SIG-M5 treated with dmso at 0.1 percent for 504 hours (cell line): ENCODE measurements at regions not wholly inside any gene's neighbourhood (a gene's known extent, or its start where the extent isn't known, plus 50 kb on each side); places are given as distances from the start of the nearest gene placed in this dataset.
"Not testable (repeated sequence)": the region's sequence is repeated elsewhere in the genome, so short reads cannot be mapped to it uniquely, and the experiment has no call there.

Source experiments
- DNase-seq: peaks from one replicate; lab custom pipeline; 2025; ENCODE audit not compliant: unreplicated experiment; lab: John Stamatoyannopoulos, UW

DNA sequence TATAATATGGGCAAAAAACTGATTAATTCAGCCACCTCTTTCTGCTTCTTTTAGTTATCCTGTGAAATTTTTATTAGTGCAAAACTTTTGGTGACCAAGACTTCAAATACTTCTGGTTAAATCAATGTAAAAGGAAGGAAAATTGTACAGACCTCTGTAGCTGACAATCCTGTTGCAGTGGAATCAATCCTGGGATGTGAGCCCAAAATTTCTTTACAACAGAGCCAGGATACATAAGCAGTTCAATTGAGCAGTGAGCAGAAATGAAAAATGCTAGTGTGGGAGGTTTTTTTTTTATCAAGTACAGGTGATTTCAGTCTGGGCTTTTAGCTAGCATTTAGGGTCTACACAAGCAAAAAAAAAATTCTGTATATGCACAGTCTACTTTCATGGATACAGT is 398.0 kb downstream of the OTOL1 start:
- DNase-seq, result no peak

DNA sequence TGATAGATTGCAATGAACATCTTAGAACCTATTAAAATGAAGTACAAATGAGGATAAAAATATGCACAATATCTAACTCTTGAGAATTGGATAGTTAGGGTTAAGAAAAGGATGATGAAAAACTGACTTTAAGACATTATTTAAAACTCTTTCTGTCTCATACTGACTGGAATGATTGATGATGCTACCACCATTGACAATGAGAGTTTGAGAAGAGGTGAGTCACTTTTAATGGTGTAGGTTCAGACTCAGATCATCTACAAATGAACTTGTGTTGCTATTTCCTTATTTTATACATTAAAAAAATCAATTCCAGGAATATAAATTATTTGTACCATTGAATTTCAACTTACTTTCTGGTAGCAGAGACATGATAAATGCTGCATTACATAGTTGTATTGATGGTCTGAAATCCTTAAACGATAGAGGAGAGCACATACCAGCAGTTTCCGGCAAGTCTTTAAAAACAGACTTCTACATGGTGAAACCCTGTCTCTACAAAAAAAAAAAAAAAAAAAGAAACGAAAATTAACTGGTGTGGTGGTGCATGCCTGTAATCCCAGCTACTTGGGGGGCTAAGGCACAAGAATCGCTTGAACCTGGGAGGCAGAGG is 409.0 kb downstream of the OTOL1 start:
- DNase-seq, result no peak

DNA sequence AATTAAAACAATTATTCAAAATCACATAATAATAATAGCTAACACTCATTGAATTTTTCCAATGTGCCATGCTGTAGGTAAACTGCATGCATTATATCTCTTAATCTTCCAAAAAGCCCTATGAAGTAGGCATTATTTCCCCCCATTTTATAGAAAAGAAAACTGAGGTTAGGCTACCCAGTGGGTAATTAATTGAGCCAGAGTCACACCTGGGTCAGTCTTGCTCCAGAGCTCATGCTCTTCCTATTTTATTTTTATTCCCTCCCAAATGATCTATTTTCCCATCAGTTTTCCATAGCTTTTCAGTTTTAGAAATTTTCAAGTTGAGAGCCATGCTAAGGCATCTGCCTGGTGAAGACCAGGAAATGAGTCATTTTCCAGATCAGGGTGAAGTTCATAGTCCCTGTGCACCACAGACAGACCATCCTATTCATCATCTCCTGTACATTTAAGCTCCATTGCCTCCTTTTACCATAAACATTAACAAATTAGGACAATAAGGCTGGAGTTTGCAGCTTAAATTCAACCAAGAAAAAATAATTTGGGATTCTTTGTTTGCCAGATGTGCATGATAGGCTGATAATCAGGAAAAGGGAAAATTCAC is 417.3 kb downstream of the OTOL1 start:
- DNase-seq, result no peak

GRCh38 chr3:161914703-161915417 is 418.3 kb downstream of the OTOL1 start:
- peak; percentile 27 for DNase-seq

DNA sequence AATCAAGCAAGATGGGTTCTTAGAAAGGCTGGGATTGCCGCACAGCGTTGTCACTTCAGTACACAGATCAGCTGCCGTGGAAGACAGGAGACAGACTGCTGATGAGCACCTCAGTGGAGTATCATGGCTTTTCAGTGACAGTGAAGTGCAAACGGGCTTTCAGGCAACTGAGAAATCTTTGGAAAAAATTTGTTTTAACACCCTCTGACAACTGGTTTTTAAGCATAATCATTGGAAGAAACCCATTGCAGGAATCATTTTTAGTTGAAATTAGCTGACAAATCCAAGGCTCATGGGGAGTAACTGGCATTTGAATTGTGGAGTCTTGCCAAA is 418.8 kb downstream of the OTOL1 start:
- DNase-seq, result no peak

- no peak for DNase-seq
These were observed 423.6 kb downstream of the OTOL1 start for GRCh38 chr3:161920196-161920595.

- no peak for DNase-seq
These were observed 429.2 kb downstream of the OTOL1 start for GRCh38 chr3:161925749-161926360.

DNA sequence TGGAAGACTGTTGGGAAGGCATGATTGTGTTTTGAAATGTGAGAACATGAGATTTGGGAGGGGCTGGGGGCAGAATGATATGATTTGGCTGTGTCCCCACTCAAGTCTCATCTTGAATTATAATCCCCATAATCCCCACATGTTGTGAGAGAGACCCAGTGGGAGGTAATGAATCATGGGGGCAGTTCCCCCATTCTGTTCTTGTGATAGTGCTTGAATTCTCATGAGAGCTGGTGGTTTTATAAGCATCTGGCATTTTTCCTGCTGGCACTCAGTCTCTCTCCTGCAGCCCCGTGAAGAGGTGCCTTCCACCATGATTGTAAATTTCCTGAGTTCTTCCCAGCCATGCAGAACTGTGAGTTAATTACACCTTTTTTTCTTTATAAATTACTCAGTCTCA is 430.5 kb downstream of the OTOL1 start:
- no peak for DNase-seq

DNA sequence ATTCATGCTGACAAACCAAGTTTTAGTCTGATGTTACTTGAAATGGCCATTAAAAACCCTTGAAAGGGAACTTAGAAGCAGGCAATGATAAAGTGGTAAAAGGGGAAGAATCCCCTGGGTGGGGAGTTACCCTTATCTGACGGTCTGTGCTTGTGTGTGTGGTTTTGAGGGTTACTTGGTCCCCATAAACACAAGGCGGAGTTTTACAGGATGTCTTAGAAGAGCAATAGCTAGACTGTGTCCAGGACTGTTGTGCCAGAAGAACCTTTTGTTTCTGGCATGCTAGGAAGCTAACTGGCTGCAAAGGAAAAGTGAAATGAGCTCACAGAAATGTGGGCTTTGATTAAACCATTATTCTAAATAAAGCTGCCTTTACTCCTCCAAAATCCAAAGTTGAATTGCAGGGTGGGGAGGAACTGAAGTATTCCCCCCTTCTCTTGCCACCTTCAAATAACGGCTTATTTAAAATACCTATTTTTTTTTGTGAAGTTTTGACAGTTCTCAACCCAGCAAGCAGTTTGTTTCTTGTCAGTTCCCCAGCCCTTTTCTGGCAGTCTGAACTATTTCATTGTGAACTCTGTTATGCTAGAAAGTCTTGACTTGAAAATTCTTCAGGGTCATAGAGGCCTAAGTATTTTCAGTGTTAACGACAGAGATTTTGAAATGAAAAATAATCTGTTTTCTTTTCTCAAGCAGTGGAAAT is 443.5 kb downstream of the OTOL1 start:
- peak; percentile 56 for DNase-seq

- no peak for DNase-seq
These were observed 444.0 kb downstream of the OTOL1 start for GRCh38 chr3:161940621-161940965.

DNA sequence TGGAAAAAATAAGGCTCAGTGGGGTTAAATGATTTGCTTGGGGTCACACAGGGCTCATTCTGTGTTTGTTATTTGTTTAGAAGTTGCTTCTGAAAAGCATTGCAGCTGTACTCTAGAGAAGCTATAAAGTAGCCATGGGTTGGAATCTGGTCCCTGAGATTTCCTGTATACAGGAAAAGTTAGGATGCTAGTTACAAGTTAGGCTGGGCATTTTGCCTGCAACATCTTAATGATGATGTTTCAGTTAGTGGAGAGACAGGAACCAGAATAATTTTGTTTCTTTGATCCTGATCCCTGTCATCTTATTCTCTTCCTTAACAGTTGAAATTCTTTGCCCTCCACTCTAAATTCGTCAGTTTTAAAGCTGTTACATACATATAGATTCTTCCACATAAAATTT is 445.3 kb downstream of the OTOL1 start:
- DNase-seq, result no peak

DNA sequence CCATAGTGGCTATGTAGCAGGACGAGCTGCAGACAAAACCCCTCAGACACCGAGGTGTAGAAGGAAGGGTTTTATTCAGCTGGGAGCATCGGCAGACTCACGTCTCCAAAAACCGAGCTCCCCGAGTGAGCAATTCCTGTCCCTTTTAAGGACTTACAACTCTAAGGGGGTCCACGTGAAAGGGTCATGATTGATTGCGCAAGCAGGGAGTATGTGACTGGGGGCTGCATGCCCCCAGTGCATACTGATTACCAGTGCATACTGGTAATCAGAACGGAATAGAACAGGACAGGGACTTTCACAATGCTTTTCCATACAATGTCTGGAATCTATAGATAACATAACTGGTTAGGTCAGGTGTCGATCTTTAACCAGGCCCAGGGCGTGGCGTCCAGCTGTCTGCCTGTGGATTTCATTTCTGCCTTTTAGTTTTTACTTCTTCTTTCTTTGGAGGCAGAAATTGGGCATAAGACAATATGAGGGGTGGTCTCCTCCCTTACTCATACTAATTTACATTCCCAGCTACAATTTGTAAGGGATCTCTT is 447.3 kb downstream of the OTOL1 start:
- not testable (repeated sequence) for DNase-seq

DNA sequence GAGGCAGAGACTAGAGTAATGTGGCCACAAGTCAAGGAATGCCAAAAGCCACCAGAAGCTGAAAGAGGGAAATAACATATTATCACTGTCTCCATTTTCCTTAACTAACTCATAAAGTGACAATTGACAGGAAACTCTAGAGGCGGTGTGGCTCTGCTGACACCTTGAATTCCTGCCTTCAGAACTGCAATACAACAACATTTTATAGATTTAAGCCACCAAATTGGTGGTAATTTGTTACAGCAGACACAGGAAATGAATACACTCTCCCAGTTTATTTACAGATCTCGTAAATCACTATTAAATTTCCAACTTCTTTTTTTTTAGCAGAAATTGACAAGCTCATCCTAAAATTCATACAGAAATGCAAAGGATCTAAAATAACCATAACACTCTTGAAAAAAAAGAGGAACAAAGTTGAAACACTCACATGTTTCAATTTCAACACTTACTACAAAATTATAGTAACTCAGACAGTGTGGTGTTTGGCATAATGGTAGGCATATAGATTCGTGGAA is 449.9 kb downstream of the OTOL1 start:
- peak; percentile 69 for DNase-seq

- DNase-seq, result no peak
These were observed 453.8 kb downstream of the OTOL1 start for GRCh38 chr3:161950318-161950868.

GRCh38 chr3:161957467-161957866 is 460.9 kb downstream of the OTOL1 start:
- DNase-seq, result no peak

- DNase-seq, result no peak
These were observed 468.2 kb downstream of the OTOL1 start for GRCh38 chr3:161964857-161965256.

GRCh38 chr3:161969867-161970266 is 473.3 kb downstream of the OTOL1 start:
- DNase-seq, result no peak

GRCh38 chr3:161975201-161975600 is 478.6 kb downstream of the OTOL1 start:
- no peak for DNase-seq

- no peak for DNase-seq
These were observed 480.5 kb downstream of the OTOL1 start for GRCh38 chr3:161977063-161977462.

- no peak for DNase-seq
These were observed 481.2 kb downstream of the OTOL1 start for GRCh38 chr3:161977850-161978249.

GRCh38 chr3:161987933-161988332 is 491.3 kb downstream of the OTOL1 start:
- DNase-seq, result no peak
